ENCODE measurements at regions not wholly inside any gene's neighbourhood (a gene's known extent, or its start where the extent isn't known, plus 50 kb on each side); places are given as distances from the start of the nearest gene placed in this dataset.

- TF ChIP-seq EZH2phosphoT487 (IDR thresholded peaks at IDR 0.05; ENCODE audit: borderline replicate concordance, low read depth, low read length) (no peak), CTCF (conservative IDR thresholded peaks at IDR 0.05; ENCODE audit: low read length) (no peak)
- Histone ChIP-seq H4K20me1 (ENCODE audit: insufficient read depth, low read length) (no peaks in the 10 kb centered on the region), H3K4me1 (ENCODE audit: insufficient read depth, low read length, poor library complexity, severe bottlenecking) (no peaks in the 10 kb centered on the region), H3K27ac (ENCODE audit: low read depth, low read length, poor library complexity, severe bottlenecking) (no peak overlapping the region), H3K4me2 (ENCODE audit: low read length) (no peak overlapping the region), H3K36me3 (ENCODE audit: insufficient read depth, low read length) (no peaks in the 10 kb centered on the region), H3K79me2 (ENCODE audit: insufficient read depth, low read depth, low read length) (no peaks in the 10 kb centered on the region), H3K9me2 (ENCODE audit: insufficient read depth, low read length) (no peaks in the 10 kb centered on the region), H3K4me3 (ENCODE audit: low read depth, low read length, poor library complexity, severe bottlenecking) (no peak overlapping the region), H3K9me3 (ENCODE audit: low read length) (no peaks in the 10 kb centered on the region), H2AFZ (ENCODE audit: low read length) (no peak overlapping the region)
- BruUV-seq (replicated peaks), result no TSS peak
- intact Hi-C loops (cut with micrococcal nuclease; ENCODE audit: unreplicated experiment), result no loop called here
- no peak for DNase-seq (ENCODE audit: low spot score)
- ChIA-PET POLR2A (no interaction called here), CTCF (ENCODE audit: unreplicated experiment) (no interaction called here)
Measured at GRCh38 chr4:114273238-114273637, 293.8 kb upstream of the ARSJ start.

GRCh38 chr4:114277690-114278089, 298.2 kb upstream of the ARSJ start:
- Histone ChIP-seq H3K79me2 (ENCODE audit: insufficient read depth, low read depth, low read length) (no peaks in the 10 kb centered on the region), H3K4me1 (ENCODE audit: insufficient read depth, low read length, poor library complexity, severe bottlenecking) (no peaks in the 10 kb centered on the region), H3K36me3 (ENCODE audit: insufficient read depth, low read length) (no peaks in the 10 kb centered on the region), H3K4me2 (ENCODE audit: low read length) (no peak overlapping the region), H3K4me3 (ENCODE audit: low read depth, low read length, poor library complexity, severe bottlenecking) (no peak overlapping the region), H4K20me1 (ENCODE audit: insufficient read depth, low read length) (no peaks in the 10 kb centered on the region), H2AFZ (ENCODE audit: low read length) (no peak overlapping the region), H3K27ac (ENCODE audit: low read depth, low read length, poor library complexity, severe bottlenecking) (no peak overlapping the region), H3K9me2 (ENCODE audit: insufficient read depth, low read length) (no peaks in the 10 kb centered on the region), H3K9me3 (ENCODE audit: low read length) (no peaks in the 10 kb centered on the region)
- intact Hi-C loops (cut with micrococcal nuclease; ENCODE audit: unreplicated experiment), result no loop called here
- DNase-seq (ENCODE audit: low spot score), result no peak
- ChIA-PET POLR2A (no interaction called here), CTCF (ENCODE audit: unreplicated experiment) (no interaction called here)
- BruUV-seq (replicated peaks), result no TSS peak
- no peak for TF ChIP-seq CTCF (conservative IDR thresholded peaks at IDR 0.05; ENCODE audit: low read length)
- TF ChIP-seq EZH2phosphoT487 (IDR thresholded peaks at IDR 0.05; ENCODE audit: borderline replicate concordance, low read depth, low read length), result no peak

GRCh38 chr4:114279066-114279465, 299.6 kb upstream of the ARSJ start:
- no peak for TF ChIP-seq EZH2phosphoT487 (IDR thresholded peaks at IDR 0.05; ENCODE audit: borderline replicate concordance, low read depth, low read length)
- no peak for TF ChIP-seq CTCF (conservative IDR thresholded peaks at IDR 0.05; ENCODE audit: low read length)
- H4K20me1 ChIP-seq (ENCODE audit: insufficient read depth, low read length), result no peaks in the 10 kb centered on the region
- no peaks in the 10 kb centered on the region for H3K36me3 ChIP-seq (ENCODE audit: insufficient read depth, low read length)
- H3K27ac ChIP-seq (ENCODE audit: low read depth, low read length, poor library complexity, severe bottlenecking), result no peak overlapping the region
- H3K9me2 ChIP-seq (ENCODE audit: insufficient read depth, low read length), result no peaks in the 10 kb centered on the region
- no peaks in the 10 kb centered on the region for H3K9me3 ChIP-seq (ENCODE audit: low read length)
- H3K4me2 ChIP-seq (ENCODE audit: low read length), result no peak overlapping the region
- no peak overlapping the region for H3K4me3 ChIP-seq (ENCODE audit: low read depth, low read length, poor library complexity, severe bottlenecking)
- H3K79me2 ChIP-seq (ENCODE audit: insufficient read depth, low read depth, low read length), result no peaks in the 10 kb centered on the region
- no peak for DNase-seq (ENCODE audit: low spot score)
- POLR2A ChIA-PET, result no interaction called here
- CTCF ChIA-PET (ENCODE audit: unreplicated experiment), result no interaction called here
- H3K4me1 ChIP-seq (ENCODE audit: insufficient read depth, low read length, poor library complexity, severe bottlenecking), result no peaks in the 10 kb centered on the region
- H2AFZ ChIP-seq (ENCODE audit: low read length), result no peak overlapping the region
- intact Hi-C loops (cut with micrococcal nuclease; ENCODE audit: unreplicated experiment), result no loop called here
- no TSS peak for BruUV-seq (replicated peaks)

All from OCI-LY7 (cell line).